BJ (cell line): ENCODE measurements at regions not wholly inside any gene's neighbourhood (a gene's known extent, or its start where the extent isn't known, plus 50 kb on each side); places are given as distances from the start of the nearest gene placed in this dataset.

Experiments
- CTCF ChIA-PET: fragments of 350-600 bp; formaldehyde crosslinking; extraction: SDS; loops from one replicate; lab custom pipeline; 2021; ENCODE audit warnings: antibody characterized with exemption, inconsistent platforms; lab: Yijun Ruan, JAX
- POLR2A ChIA-PET: fragments of 300-600 bp; sonication (Branson Sonifier 250); formaldehyde crosslinking; extraction: SDS; loops from one replicate; lab custom pipeline; 2021; ENCODE audit warnings: antibody characterized with exemption; lab: Charles Lee
- DNase-seq: peaks from one replicate; pipeline ENCODE4 v3.0.0-alpha.2; 2011; ENCODE audit warnings: low read depth
- H3K27me3 ChIP-seq: 2 replicates; pipeline ENCODE4 v1.6.0; 2011; ENCODE audit warnings: low read length; ENCODE audit not compliant: control insufficient read depth, insufficient read depth
- H3K36me3 ChIP-seq: 2 replicates; pipeline ENCODE4 v1.5.1; 2011; ENCODE audit warnings: low read length; ENCODE audit not compliant: control insufficient read depth, insufficient read depth
- H3K4me3 ChIP-seq: 2 replicates; pipeline ENCODE4 v1.5.1; 2011; ENCODE audit warnings: low read depth, mild to moderate bottlenecking, control low read depth, low read length
- CTCF ChIP-seq: IDR thresholded peaks from 2 replicates; pipeline ENCODE4 v1.5.1; 2011; ENCODE audit warnings: low read depth, mild to moderate bottlenecking, control low read depth, inconsistent platforms, low read length, moderate library complexity; ENCODE audit not compliant: insufficient read depth

DNA sequence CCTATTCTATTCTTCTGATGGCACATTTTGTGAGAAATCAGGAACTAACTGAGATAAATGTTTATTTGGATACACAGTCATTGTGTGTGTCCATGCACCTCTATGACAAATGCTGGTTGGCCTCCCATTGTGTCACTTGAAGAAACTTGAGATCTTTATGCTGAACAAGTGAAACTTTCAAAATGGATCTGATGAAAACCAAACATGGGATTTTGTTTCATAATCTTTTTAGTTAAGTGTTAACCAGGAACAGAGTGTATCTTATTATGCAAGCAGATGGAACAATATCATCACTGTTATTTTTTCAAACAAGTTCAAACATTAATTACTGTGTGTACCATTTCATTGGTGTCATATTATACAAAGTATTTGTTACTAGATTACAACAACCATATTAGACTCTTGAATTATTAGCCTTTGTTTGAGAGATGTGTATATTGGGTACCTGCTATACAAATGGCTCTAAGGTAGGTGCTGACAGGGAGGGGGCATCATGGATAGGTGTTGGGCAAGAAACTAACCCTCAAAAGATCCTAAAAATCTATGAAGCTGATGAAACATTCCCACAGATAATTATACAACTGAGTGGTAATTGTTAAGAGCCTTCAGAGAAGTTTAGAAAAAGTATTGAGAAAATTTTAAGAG, 159.8 kb downstream of the PALM2AKAP2 start:
- TF ChIP-seq CTCF = no peak
- CTCF ChIA-PET = no interaction called here
- H3K4me3 ChIP-seq = no peak overlapping the region
- no peaks in the 10 kb centered on the region for H3K27me3 ChIP-seq
- POLR2A ChIA-PET = interaction anchor here (0.6 kb wide), 1 partner anchor 10 kb away, joined by 3 read pairs; no protein-coding TSS in a partner anchor
- no peak for DNase-seq
- peaks cover 6% of the 10 kb centered on the region for H3K36me3 ChIP-seq

GRCh38 chr9:109940561-109940960, 160.6 kb downstream of the PALM2AKAP2 start:
- no peak for TF ChIP-seq CTCF
- no peak overlapping the region for H3K4me3 ChIP-seq
- CTCF ChIA-PET = no interaction called here
- DNase-seq = no peak
- peaks cover 6% of the 10 kb centered on the region for H3K36me3 ChIP-seq
- POLR2A ChIA-PET = interaction anchor here (0.6 kb wide), 1 partner anchor 11 kb away, joined by 3 read pairs; no protein-coding TSS in a partner anchor
- no peaks in the 10 kb centered on the region for H3K27me3 ChIP-seq

DNA sequence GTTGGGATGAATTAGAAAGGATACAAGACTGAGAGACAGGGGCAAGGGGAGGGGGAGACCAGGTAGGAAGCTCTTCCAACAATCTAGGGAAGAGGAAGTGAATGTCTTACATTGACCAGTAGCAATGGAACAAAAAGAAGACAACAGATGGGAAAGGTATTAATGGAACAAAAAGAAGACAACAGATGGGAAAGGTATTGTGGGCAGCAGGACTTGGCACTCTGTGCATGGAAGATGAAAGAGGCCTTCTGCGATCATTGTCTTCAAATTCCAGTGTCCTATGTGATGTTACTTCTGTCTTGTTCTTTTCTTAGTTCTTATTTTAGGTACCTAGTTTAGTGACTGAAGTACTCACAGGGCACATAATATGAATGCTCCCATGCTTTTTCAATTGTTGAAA, 161.8 kb downstream of the PALM2AKAP2 start:
- CTCF ChIA-PET = interaction anchor here (0.6 kb wide), 1 partner anchor 38 kb away, joined by 4 read pairs; no protein-coding TSS in a partner anchor
- TF ChIP-seq CTCF = no peak

DNA sequence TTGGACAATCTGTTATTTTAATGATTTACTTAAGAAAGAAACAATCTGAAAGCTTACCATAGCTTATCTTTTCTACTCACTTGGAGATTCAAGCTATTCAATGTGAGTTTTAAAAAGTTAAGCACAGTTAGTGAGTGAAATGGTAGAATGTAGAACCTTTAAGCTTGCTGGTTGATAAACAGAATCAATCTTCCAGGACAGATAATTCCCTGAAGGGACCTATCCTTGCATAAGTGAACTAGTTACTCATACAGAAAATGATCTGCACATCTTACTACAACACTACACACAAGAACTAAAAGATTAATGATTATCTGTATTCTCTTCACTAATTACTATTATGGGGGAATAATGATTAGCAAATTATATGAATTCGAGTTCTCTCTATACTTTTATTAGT, 165.6 kb downstream of the PALM2AKAP2 start:
- CTCF ChIA-PET = interaction anchor here (1.4 to 1.8 kb wide), 2 partner anchors 11 to 23 kb away, joined by 3 to 7 read pairs; no protein-coding TSS in a partner anchor
- no peak for TF ChIP-seq CTCF
- no peaks in the 10 kb centered on the region for H3K27me3 ChIP-seq
- no peak for DNase-seq
- H3K36me3 ChIP-seq = peaks cover 6% of the 10 kb centered on the region
- no peak overlapping the region for H3K4me3 ChIP-seq
- POLR2A ChIA-PET = no interaction called here

More for the DNA sequence above, 161.8 kb downstream of the PALM2AKAP2 start:
- H3K36me3 ChIP-seq = peaks cover 6% of the 10 kb centered on the region
- POLR2A ChIA-PET = no interaction called here
- no peaks in the 10 kb centered on the region for H3K27me3 ChIP-seq
- no peak overlapping the region for H3K4me3 ChIP-seq
- DNase-seq = no peak

- CTCF ChIA-PET = no interaction called here
- H3K4me3 ChIP-seq = no peak overlapping the region
- H3K36me3 ChIP-seq = no peaks in the 10 kb centered on the region; the same call in 1 of the 2 replicates
- no peak for TF ChIP-seq CTCF
- no peak for DNase-seq
- POLR2A ChIA-PET = no interaction called here
- H3K27me3 ChIP-seq = no peaks in the 10 kb centered on the region
Measured at GRCh38 chr9:109948453-109948852, 168.5 kb downstream of the PALM2AKAP2 start.
